ENCODE measurements at regions not wholly inside any gene's neighbourhood (a gene's known extent, or its start where the extent isn't known, plus 50 kb on each side); places are given as distances from the start of the nearest gene placed in this dataset.
A peak's percentile ranks its signal among the peaks of the same experiment; 100 is the strongest.

GRCh38 chr9:79884546-79884945, 312.8 kb downstream of the TLE4 start:
- TF ChIP-seq CTCF (IDR thresholded peaks at IDR 0.05): no peak
- ATAC-seq (ENCODE audit: low FRiP score) (peak; percentile 48), DNase-seq (ENCODE audit: low spot score) (no peak)

DNA sequence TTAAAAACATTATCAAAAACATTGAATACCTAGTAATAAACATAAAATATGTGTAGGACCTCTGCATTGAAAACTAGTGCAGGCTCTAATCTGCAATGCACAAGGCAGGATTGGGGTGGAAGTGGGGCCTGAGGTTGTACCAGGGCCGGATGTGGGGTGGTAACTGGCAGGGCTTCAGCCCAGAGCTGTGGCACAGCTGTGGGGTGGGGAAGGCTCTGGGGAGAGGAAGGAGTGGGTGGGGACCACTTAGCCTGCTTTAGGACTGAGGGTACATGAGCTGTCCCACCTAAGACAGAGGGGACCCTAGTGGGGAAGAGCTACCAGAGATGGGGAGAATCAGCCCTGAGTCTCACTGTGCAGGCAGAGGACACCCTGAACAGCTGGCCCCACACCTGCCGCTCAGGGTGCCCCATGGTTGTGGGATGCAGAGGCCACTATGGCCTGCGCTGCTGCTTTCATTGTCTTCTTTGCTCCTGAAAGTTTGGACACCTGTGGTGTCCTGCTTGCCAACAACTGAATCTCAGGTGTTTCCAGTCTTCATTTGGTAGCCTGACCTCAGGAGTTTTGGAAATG, 311.4 kb downstream of the TLE4 start:
- DNase-seq (ENCODE audit: low spot score) (no peak), ATAC-seq (ENCODE audit: low FRiP score) (no peak)
- TF ChIP-seq CTCF (IDR thresholded peaks at IDR 0.05): no peak

- no peak for TF ChIP-seq CTCF (IDR thresholded peaks at IDR 0.05)
- ATAC-seq (ENCODE audit: low FRiP score): no peak
- no peak for DNase-seq (ENCODE audit: low spot score)
Measured at GRCh38 chr9:79880626-79881025, 308.9 kb downstream of the TLE4 start.

DNA sequence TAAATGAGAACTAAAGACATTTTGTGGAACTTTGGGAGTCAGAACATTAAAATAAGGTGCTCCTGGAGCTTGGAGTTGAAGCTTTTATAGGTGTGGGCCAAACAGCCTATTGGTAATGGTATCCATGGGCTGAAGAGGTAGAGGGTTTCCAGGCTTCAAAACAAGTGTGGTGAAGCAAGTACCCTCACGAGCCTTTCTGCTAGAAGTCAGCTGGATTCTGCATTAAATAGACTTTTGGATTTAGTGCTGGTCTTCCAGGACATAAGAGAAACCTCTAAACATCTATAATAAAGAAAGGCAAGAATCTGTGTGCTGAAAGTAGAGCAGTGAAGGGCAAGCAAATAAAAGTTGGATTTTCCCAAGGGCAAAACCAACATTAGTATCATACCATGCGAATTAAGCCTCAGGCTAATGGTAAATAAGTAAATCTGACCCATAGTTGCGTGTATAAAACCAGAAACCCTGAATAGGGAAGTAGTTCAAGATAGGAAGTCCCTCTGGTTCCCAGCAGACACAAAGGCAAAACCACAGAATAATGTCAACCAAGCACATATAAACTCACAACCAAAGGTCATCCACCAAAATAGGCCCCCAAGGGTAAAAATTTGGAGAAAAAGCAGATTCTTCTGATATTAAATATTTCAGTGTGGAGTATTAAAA, 306.3 kb downstream of the TLE4 start:
- no peak for TF ChIP-seq CTCF (IDR thresholded peaks at IDR 0.05)
- DNase-seq (ENCODE audit: low spot score): no peak
- no peak for ATAC-seq (ENCODE audit: low FRiP score)

- no peak for ATAC-seq (ENCODE audit: low FRiP score)
Measured at GRCh38 chr9:79868567-79869189, 296.9 kb downstream of the TLE4 start.

GRCh38 chr9:79862921-79863890, 291.4 kb downstream of the TLE4 start:
- DNase-seq (ENCODE audit: low spot score): no peak
- no peak for ATAC-seq (ENCODE audit: low FRiP score)
- TF ChIP-seq CTCF (IDR thresholded peaks at IDR 0.05): no peak

More at GRCh38 chr9:79868567-79869189, 296.9 kb downstream of the TLE4 start:
- DNase-seq (ENCODE audit: low spot score): no peak
- TF ChIP-seq CTCF (IDR thresholded peaks at IDR 0.05): no peak
